AG09309 (cell line): ENCODE measurements at regions not wholly inside any gene's neighbourhood (a gene's known extent, or its start where the extent isn't known, plus 50 kb on each side); places are given as distances from the start of the nearest gene placed in this dataset.

Source experiments
- DNase-seq: peaks from one replicate; pipeline ENCODE4 v3.0.0-alpha.2; 2010; ENCODE audit warnings: low read depth
- H3K4me3 ChIP-seq: 2 replicates; pipeline ENCODE4 v1.5.1; 2011; ENCODE audit warnings: mild to moderate bottlenecking, low read depth, low read length, moderate library complexity; ENCODE audit not compliant: control insufficient read depth
- CTCF ChIP-seq: IDR thresholded peaks from 2 replicates; pipeline ENCODE4 v1.5.1; 2011; ENCODE audit warnings: mild to moderate bottlenecking, low read depth, low read length, inconsistent platforms; ENCODE audit not compliant: insufficient read depth, control insufficient read depth; ENCODE audit errors: missing control alignments

GRCh38 chr1:164991763-164992314, 364.7 kb downstream of the LMX1A start:
- no peak overlapping the region for H3K4me3 ChIP-seq
- DNase-seq: no peak
- TF ChIP-seq CTCF: no peak

GRCh38 chr1:164983023-164983650, 373.4 kb downstream of the LMX1A start:
- no peak overlapping the region for H3K4me3 ChIP-seq
- no peak for TF ChIP-seq CTCF

GRCh38 chr1:164982545-164982944, 374.0 kb downstream of the LMX1A start:
- DNase-seq: no peak
- TF ChIP-seq CTCF: no peak
- no peak overlapping the region for H3K4me3 ChIP-seq

More at GRCh38 chr1:164983023-164983650, 373.4 kb downstream of the LMX1A start:
- no peak for DNase-seq

- no peak overlapping the region for H3K4me3 ChIP-seq
- no peak for DNase-seq
- no peak for TF ChIP-seq CTCF
Observed at GRCh38 chr1:164977561-164977960, 379.0 kb downstream of the LMX1A start.

- no peak for TF ChIP-seq CTCF
- DNase-seq: no peak
- no peak overlapping the region for H3K4me3 ChIP-seq
Observed at GRCh38 chr1:164971921-164972415, 384.5 kb downstream of the LMX1A start.

- TF ChIP-seq CTCF: no peak
- no peak overlapping the region for H3K4me3 ChIP-seq
- no peak for DNase-seq
Observed at GRCh38 chr1:164971391-164971790, 385.1 kb downstream of the LMX1A start.
